Stomach (tissue), 8 donors: ENCODE measurements at regions not wholly inside any gene's neighbourhood (a gene's known extent, or its start where the extent isn't known, plus 50 kb on each side); places are given as distances from the start of the nearest gene placed in this dataset.
"Not testable (repeated sequence)": the region's sequence is repeated elsewhere in the genome, so short reads cannot be mapped to it uniquely, and the experiment has no call there.

Source experiments
- DNase-seq, 2 donors: peaks; one replicate each; pipeline versions ENCODE4 v3.0.0 to v3.0.0-alpha.2; 2013 to 2019
- H3K27ac ChIP-seq, 5 donors: fragments of 200-600 bp in 4 of 5; sonication (generic) in 4 of 5; one replicate each; pipeline ENCODE4 v1.5.1; 2013 to 2019; ENCODE audit warnings: mild to moderate bottlenecking in 1 of 5, moderate library complexity in 1 of 5
- H3K27me3 ChIP-seq, 3 donors: fragments of 200-600 bp; sonication (generic); one replicate each; pipeline ENCODE4 v1.5.1; 2017 to 2019; ENCODE audit warnings: mixed run types in 1 of 3
- H3K36me3 ChIP-seq, 4 donors: fragments of 200-600 bp; sonication (generic); 1 replicate in 3 of 4; 2 replicates in 1 of 4; pipeline ENCODE4 v1.5.1; 2016 to 2019
- H3K4me1 ChIP-seq, 4 donors: fragments of 200-600 bp; sonication (generic); one replicate each; pipeline ENCODE4 v1.5.1; 2016 to 2019
- H3K4me3 ChIP-seq, 4 donors: fragments of 200-600 bp; sonication (generic) in 3 of 4; one replicate each; pipeline ENCODE4 v1.5.1; 2016 to 2019; ENCODE audit warnings: mild to moderate bottlenecking in 1 of 4
- H3K9me3 ChIP-seq, 4 donors: fragments of 200-600 bp; sonication (generic); one replicate each; pipeline ENCODE4 v1.5.1; 2016 to 2019
- CTCF ChIP-seq, 7 experiments: fragments of 450-650 bp in 4 of 7; fragments of 200-600 bp in 3 of 7; sonication (generic) in 3 of 7; IDR thresholded peaks; one replicate each; pipeline ENCODE4 v1.5.1; 2016 to 2019; ENCODE audit warnings: antibody characterized with exemption in 7 of 7, control low read depth in 2 of 7, mild to moderate bottlenecking in 1 of 7
- EP300 ChIP-seq: sonication (generic); formaldehyde crosslinking; IDR thresholded peaks from one replicate; pipeline ENCODE4 v1.6.1; 2017; ENCODE audit warnings: antibody characterized with exemption
- POLR2A ChIP-seq, 4 donors: fragments of 450-650 bp; IDR thresholded peaks; one replicate each; pipeline ENCODE4 v1.6.1; 2016; ENCODE audit warnings: antibody characterized with exemption in 4 of 4, control low read depth in 2 of 4, mild to moderate bottlenecking in 1 of 4, moderate library complexity in 1 of 4
- POLR2AphosphoS5 ChIP-seq, 3 donors: sonication (generic); formaldehyde crosslinking; IDR thresholded peaks; one replicate each; pipeline ENCODE4 v1.6.1; 2016; ENCODE audit warnings: antibody characterized with exemption in 3 of 3
- WGBS, 5 donors: extraction: QIAGEN DNeasy Blood & Tissue Kit in 3 of 5; methylation state at CpG; one replicate each; pipeline versions ENCODE4 v1.1.5 to v1.1.7; 2013 to 2018; 5-methylcytosine and 5-hydroxymethylcytosine counted together
- intact Hi-C: fragments of 100-400 bp; cut with DNase I; formaldehyde crosslinking; loops from one replicate; pipeline ENCODE4 v1.15.1; 2023; ENCODE audit warnings: low total_unique reads
- donor health status: healthy with polysubstance abuse.
- donor health status: Bipolar disorder and iron deficiency.
- donor health status: healthy.

GRCh38 chr4:23947826-23948225 lies 58.0 kb upstream of the PPARGC1A start:
- no peak for TF ChIP-seq POLR2A (IDR thresholded peaks at IDR 0.05)
- TF ChIP-seq POLR2AphosphoS5 (IDR thresholded peaks at IDR 0.05): no peak
- TF ChIP-seq CTCF (IDR thresholded peaks at IDR 0.05): no peak
- no peak for TF ChIP-seq EP300
- 77 to 83% (median 81%) methylated on average over 4 of the region's 4 CpGs for WGBS, 5 donors

GRCh38 chr4:23946299-23946698 lies 56.5 kb upstream of the PPARGC1A start:
- Histone ChIP-seq H3K27me3 (no peaks in the 10 kb centered on the region), H3K4me3 (no peak overlapping the region), H3K36me3 (no peaks in the 10 kb centered on the region), H3K9me3 (no peaks in the 10 kb centered on the region), H3K27ac (peak overlapping the region; percentile 5 to 71 (median 49)), H3K4me1 (peaks cover 0 to 17% (median 8%) of the 10 kb centered on the region in 4 donors)
- DNase-seq: no peak
- intact Hi-C loops: no loop called here
- WGBS, 5 donors: 77 to 89% (median 88%) methylated on average over 6 of the region's 6 CpGs
- no peak for TF ChIP-seq POLR2AphosphoS5 (IDR thresholded peaks at IDR 0.05)
- no peak for TF ChIP-seq CTCF (IDR thresholded peaks at IDR 0.05)
- TF ChIP-seq EP300: no peak
- TF ChIP-seq POLR2A (IDR thresholded peaks at IDR 0.05): no peak

More at GRCh38 chr4:23947826-23948225, 58.0 kb upstream of the PPARGC1A start:
- no peak for DNase-seq
- Histone ChIP-seq H3K4me1 (peaks cover 0 to 17% (median 8%) of the 10 kb centered on the region in 4 donors), H3K9me3 (no peaks in the 10 kb centered on the region), H3K36me3 (no peaks in the 10 kb centered on the region), H3K27ac (no peak overlapping the region), H3K27me3 (no peaks in the 10 kb centered on the region), H3K4me3 (no peak overlapping the region)
- intact Hi-C loops: no loop called here

- DNase-seq: peak; percentile 73 to 77
- TF ChIP-seq POLR2AphosphoS5 (IDR thresholded peaks at IDR 0.05): peak in 2 of 3 donors; percentile 32 to 75
- TF ChIP-seq POLR2A (IDR thresholded peaks at IDR 0.05): no peak
- no peak overlapping the region for H3K4me3 ChIP-seq
- no peaks in the 10 kb centered on the region for H3K27me3 ChIP-seq
- intact Hi-C loops: no loop called here
- peak overlapping the region; percentile 31 to 71 (median 55) for H3K27ac ChIP-seq
- no peaks in the 10 kb centered on the region for H3K36me3 ChIP-seq
- H3K4me1 ChIP-seq: peaks cover 0 to 17% (median 8%) of the 10 kb centered on the region in 4 donors
- 24 to 49% (median 32%) methylated on average over 6 of the region's 6 CpGs for WGBS, 5 donors
- no peaks in the 10 kb centered on the region for H3K9me3 ChIP-seq
Measured at GRCh38 chr4:23945451-23946017, 55.7 kb upstream of the PPARGC1A start.

- intact Hi-C loops, H3K4me3 ChIP-seq, H3K27me3 ChIP-seq, DNase-seq, H3K36me3 ChIP-seq, H3K9me3 ChIP-seq: not testable (repeated sequence)
- peaks cover 0 to 17% (median 8%) of the 10 kb centered on the region in 4 donors for H3K4me1 ChIP-seq
- H3K27ac ChIP-seq: peak overlapping the region in 1 of 5 donors; percentile 71
- WGBS, 5 donors: 76 to 89% (median 84%) methylated on average over 3 of the region's 3 CpGs
Measured at GRCh38 chr4:23944556-23944955, 54.7 kb upstream of the PPARGC1A start.

GRCh38 chr4:23943478-23943877 lies 53.6 kb upstream of the PPARGC1A start:
- Histone ChIP-seq H3K36me3 (no peaks in the 10 kb centered on the region), H3K9me3 (no peaks in the 10 kb centered on the region), H3K4me1 (peaks cover 0 to 17% (median 8%) of the 10 kb centered on the region in 4 donors), H3K4me3 (no peak overlapping the region), H3K27me3 (no peaks in the 10 kb centered on the region), H3K27ac (no peak overlapping the region)
- TF ChIP-seq POLR2AphosphoS5 (IDR thresholded peaks at IDR 0.05): no peak
- TF ChIP-seq POLR2A (IDR thresholded peaks at IDR 0.05): no peak
- no peak for TF ChIP-seq EP300
- no peak for TF ChIP-seq CTCF (IDR thresholded peaks at IDR 0.05)
- no peak for DNase-seq
- 87 to 94% (median 91%) methylated on average over 2 of the region's 2 CpGs for WGBS, 5 donors
- intact Hi-C loops: no loop called here
